Fibroblast of mammary gland (primary cell): ENCODE measurements at regions not wholly inside any gene's neighbourhood (a gene's known extent, or its start where the extent isn't known, plus 50 kb on each side); places are given as distances from the start of the nearest gene placed in this dataset.

ENCODE experiments used
- DNase-seq: peaks from one replicate; pipeline ENCODE4 v3.0.0-alpha.2; 2010; ENCODE audit warnings: low read depth
- H3K4me3 ChIP-seq: 2 replicates; pipeline ENCODE4 v1.5.1; 2011; ENCODE audit warnings: low read depth, mild to moderate bottlenecking, low read length, moderate library complexity; ENCODE audit not compliant: control insufficient read depth
- TF ChIP-seq, protein P1 (sequence below): conservative IDR thresholded peaks from 2 replicates; pipeline ENCODE4 v1.5.1; 2011; ENCODE audit warnings: low read depth, low read length, inconsistent platforms; ENCODE audit not compliant: control insufficient read depth, insufficient read depth

DNA sequence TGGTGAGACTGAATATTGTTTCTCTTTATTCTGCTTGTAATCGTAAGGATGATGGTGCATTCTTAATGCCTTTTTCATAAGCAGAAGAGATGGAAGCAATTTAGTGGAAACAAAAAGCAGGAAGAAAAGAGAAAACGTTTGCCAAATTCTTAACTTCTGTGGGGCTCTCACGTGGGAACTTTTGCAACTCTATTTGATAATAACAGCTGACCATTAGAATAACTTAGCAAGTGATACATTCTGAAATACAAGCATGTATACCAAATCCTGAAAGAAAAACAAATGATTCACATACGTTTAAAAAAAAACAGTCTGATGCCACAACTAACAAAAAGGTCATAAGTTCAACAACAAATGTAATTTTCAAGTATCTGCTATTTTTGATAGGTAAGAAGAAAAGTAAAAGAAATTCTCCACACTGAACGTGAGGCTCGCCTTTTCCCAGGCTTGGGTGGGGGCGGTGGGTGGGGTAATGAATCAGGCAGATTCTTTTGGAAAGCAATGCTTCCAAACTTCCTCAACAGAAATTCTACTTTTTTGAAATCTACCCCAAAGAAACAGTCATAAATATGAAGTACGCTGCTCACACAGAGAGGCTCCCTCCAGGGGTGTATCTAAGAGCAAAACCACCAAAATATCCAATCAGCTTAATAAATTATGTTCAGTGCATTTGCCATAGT, 446.2 kb upstream of the MGMT start:
- no peak overlapping the region for H3K4me3 ChIP-seq
- TF ChIP-seq, protein P1, sequence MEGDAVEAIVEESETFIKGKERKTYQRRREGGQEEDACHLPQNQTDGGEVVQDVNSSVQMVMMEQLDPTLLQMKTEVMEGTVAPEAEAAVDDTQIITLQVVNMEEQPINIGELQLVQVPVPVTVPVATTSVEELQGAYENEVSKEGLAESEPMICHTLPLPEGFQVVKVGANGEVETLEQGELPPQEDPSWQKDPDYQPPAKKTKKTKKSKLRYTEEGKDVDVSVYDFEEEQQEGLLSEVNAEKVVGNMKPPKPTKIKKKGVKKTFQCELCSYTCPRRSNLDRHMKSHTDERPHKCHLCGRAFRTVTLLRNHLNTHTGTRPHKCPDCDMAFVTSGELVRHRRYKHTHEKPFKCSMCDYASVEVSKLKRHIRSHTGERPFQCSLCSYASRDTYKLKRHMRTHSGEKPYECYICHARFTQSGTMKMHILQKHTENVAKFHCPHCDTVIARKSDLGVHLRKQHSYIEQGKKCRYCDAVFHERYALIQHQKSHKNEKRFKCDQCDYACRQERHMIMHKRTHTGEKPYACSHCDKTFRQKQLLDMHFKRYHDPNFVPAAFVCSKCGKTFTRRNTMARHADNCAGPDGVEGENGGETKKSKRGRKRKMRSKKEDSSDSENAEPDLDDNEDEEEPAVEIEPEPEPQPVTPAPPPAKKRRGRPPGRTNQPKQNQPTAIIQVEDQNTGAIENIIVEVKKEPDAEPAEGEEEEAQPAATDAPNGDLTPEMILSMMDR = no peak
- no peak for DNase-seq

DNA sequence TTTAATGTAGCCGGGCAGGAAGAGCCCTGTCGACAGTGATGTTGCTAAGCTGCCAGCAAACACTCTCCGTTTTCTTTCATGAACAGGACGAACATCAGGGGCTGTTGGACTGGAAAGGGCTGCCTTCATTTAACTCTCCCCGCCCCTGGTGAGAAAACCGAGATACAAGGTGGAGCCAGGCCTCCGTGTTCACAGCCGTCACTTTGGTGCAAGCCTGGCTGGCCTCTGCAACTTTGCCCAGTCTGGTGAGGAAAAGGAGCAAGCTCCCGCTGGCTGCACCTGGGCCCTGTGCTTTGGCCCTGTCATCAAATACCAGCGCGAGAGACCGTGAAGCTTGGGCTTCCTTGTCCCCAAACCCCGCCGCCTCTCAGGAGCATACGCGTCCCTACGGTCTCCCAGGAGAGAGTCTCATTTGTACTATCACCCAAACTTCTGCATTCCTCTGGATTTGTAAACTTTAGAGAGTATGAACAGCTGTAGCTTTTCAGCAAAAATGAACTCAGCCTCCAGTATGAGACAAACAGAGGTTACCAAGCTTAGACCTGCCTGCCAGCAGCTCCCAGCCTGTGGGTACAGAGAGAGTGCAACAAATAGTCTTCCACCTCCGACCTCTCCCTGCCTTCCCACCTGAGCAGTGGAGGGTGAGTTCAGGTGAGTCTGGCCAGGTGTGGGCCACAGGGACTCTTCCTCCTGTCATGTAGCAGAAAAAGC, 445.3 kb upstream of the MGMT start:
- TF ChIP-seq, protein P1 = no peak
- DNase-seq = no peak
- no peak overlapping the region for H3K4me3 ChIP-seq

DNA sequence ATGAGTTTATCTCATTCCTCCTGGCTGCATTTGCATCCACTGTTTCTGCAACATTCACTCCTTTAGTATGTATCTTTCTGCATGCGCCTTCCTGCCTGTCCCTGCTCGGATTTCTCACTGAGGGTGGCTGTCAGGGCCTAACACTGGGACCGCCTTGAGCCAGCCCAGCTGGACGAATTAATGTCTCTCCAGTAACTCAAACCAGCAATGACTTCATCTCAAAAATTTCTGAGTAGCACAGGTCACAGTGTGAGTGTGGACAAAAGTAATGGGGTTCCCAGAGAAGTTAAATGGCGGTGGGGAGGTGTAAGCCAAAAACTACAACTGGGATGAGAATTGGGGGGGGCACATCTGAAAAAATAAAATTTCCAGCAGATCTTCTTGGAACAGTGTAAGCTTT, 444.0 kb upstream of the MGMT start:
- H3K4me3 ChIP-seq = no peak overlapping the region
- TF ChIP-seq, protein P1 = no peak
- DNase-seq = no peak

DNA sequence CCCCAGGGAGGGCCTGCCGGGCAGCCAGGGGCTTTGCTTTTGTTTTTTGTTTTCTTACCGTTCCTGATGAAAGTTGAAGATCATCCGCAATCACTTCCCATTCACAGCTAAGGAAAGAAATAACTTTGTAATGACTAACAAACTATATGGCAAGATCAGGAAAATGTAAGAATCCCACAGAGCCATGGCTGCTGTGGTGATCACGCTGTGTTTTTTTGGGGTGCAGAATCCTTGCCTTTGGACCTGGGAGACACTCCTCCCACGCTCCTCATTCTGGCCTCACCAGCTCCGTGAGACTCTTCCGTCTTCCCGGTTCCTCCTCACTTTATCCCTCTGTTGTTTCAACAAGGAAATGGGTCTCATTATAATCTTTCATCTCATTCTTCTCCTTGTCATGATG, 443.0 kb upstream of the MGMT start:
- H3K4me3 ChIP-seq = no peak overlapping the region
- DNase-seq = no peak
- TF ChIP-seq, protein P1 = no peak

DNA sequence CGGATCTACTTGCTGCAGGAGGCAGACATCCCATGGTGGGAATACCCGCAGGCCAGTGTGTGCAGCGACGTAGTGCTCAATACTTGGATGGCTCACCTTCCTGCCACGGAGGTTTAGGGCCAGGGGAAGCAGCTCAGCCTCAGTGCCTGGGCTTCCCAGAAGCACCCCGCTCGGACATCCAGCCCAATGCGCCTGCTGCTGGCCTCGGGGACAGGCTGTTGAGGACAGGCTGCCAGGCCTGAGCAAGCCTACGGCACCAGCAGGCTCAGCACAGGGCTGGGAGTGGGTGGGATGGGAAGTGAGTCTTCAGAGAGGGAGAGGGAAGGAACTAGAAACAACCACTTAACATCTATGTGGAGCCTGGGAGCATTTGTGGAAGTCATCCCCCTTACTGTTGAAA, 441.3 kb upstream of the MGMT start:
- TF ChIP-seq, protein P1 = no peak
- no peak overlapping the region for H3K4me3 ChIP-seq
- no peak for DNase-seq

DNA sequence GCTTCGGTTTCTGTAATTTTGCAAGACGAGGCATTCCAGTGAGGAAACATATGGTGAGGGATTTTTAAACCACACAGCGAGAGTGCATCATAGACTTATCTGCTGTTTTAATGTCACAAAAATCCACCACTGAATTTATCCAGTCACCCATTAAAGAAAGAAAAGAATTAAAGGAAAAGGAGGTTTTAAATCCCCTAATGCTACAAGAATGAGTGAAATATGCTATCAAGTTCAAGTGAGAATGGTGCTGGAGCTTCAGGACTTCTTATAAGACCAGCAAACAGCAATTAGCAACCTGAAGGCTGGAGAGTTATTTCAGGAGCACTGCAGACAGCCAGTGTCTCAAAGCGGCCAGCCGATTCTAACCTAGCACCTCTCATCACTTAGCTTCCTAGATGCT, 439.1 kb upstream of the MGMT start:
- H3K4me3 ChIP-seq = no peak overlapping the region
- no peak for DNase-seq
- TF ChIP-seq, protein P1 = no peak
